NCI-H2107 (cell line): ENCODE measurements at regions not wholly inside any gene's neighbourhood (a gene's known extent, or its start where the extent isn't known, plus 50 kb on each side); places are given as distances from the start of the nearest gene placed in this dataset.
"Not testable (repeated sequence)": the region's sequence is repeated elsewhere in the genome, so short reads cannot be mapped to it uniquely, and the experiment has no call there.

Source experiments
- DNase-seq: peaks from one replicate; lab custom pipeline; 2025; lab: John Stamatoyannopoulos, UW

- no peak for DNase-seq
Observed at GRCh38 chr17:34024386-34024785, 230.7 kb upstream of the CCL2 start.

GRCh38 chr17:34024806-34025551 lies 230.1 kb upstream of the CCL2 start:
- DNase-seq = no peak

- not testable (repeated sequence) for DNase-seq
Observed at GRCh38 chr17:34030601-34031000, 224.5 kb upstream of the CCL2 start.

GRCh38 chr17:34032305-34032704 lies 222.8 kb upstream of the CCL2 start:
- not testable (repeated sequence) for DNase-seq

GRCh38 chr17:34038786-34039185 lies 216.3 kb upstream of the CCL2 start:
- DNase-seq = not testable (repeated sequence)

- DNase-seq = not testable (repeated sequence)
Observed at GRCh38 chr17:34039213-34039612, 215.9 kb upstream of the CCL2 start.

GRCh38 chr17:34039759-34040555 lies 215.1 kb upstream of the CCL2 start:
- not testable (repeated sequence) for DNase-seq

GRCh38 chr17:34045990-34046389 lies 209.1 kb upstream of the CCL2 start:
- no peak for DNase-seq

GRCh38 chr17:34051046-34051445 lies 204.0 kb upstream of the CCL2 start:
- DNase-seq = no peak

GRCh38 chr17:34054495-34054894 lies 200.6 kb upstream of the CCL2 start:
- no peak for DNase-seq

- no peak for DNase-seq
Observed at GRCh38 chr17:34055606-34056005, 199.5 kb upstream of the CCL2 start.

- no peak for DNase-seq
Observed at GRCh38 chr17:34059423-34060220, 195.5 kb upstream of the CCL2 start.

- no peak for DNase-seq
Observed at GRCh38 chr17:34066528-34066927, 188.6 kb upstream of the CCL2 start.

- DNase-seq = no peak
Observed at GRCh38 chr17:34067011-34067410, 188.1 kb upstream of the CCL2 start.

- no peak for DNase-seq
Observed at GRCh38 chr17:34068571-34068970, 186.5 kb upstream of the CCL2 start.

- DNase-seq = no peak
Observed at GRCh38 chr17:34070712-34071111, 184.4 kb upstream of the CCL2 start.

GRCh38 chr17:34071886-34072420 lies 183.1 kb upstream of the CCL2 start:
- DNase-seq = no peak

- no peak for DNase-seq
Observed at GRCh38 chr17:34075076-34075475, 180.0 kb upstream of the CCL2 start.

GRCh38 chr17:34076743-34077631 lies 178.1 kb upstream of the CCL2 start:
- no peak for DNase-seq

GRCh38 chr17:34081269-34081668 lies 173.8 kb upstream of the CCL2 start:
- DNase-seq = no peak

GRCh38 chr17:34082404-34082803 lies 172.7 kb upstream of the CCL2 start:
- no peak for DNase-seq
